ENCODE measurements at regions not wholly inside any gene's neighbourhood (a gene's known extent, or its start where the extent isn't known, plus 50 kb on each side); places are given as distances from the start of the nearest gene placed in this dataset.

DNA sequence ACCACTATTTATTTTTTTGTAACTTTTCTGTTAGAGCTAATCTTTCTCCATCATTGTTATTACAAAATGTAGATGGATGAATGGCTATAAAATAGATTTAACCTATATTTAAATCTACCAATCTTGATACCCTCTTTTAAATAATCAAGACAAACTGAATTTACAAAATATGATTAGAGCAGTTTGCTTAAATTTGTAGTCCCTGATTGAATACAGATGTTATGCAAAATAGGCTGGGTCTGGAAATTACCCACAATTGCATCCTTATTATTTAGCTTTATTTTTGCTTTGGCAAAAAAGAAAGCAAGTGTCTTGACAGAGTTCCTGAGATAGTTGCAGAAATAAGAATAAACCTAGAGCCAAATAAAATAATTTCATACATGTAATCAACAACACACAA lies 352.8 kb downstream of the KLF12 start:
- H3K27ac ChIP-seq = no peak overlapping the region
- H3K4me3 ChIP-seq = no peak overlapping the region

DNA sequence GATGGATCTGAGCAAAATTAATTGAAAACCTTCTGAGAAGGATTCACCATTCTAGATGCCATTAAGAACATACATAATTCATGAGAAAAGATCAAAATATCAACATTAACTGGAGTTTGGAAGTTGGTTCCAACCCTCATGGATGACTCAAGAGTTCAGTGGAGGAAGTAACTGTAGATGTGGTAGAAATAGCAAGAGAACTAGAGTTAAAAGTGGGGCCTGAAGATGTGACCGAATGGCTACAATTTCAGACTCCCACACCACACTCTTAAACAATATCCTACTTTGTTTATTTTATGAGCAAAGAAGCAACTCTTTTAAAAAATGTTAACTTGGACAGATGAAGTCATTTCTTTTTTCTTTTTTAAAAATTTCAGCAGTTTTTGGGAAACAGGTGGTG lies 354.3 kb downstream of the KLF12 start:
- Histone ChIP-seq H3K4me3 (no peak overlapping the region), H3K27ac (no peak overlapping the region)

DNA sequence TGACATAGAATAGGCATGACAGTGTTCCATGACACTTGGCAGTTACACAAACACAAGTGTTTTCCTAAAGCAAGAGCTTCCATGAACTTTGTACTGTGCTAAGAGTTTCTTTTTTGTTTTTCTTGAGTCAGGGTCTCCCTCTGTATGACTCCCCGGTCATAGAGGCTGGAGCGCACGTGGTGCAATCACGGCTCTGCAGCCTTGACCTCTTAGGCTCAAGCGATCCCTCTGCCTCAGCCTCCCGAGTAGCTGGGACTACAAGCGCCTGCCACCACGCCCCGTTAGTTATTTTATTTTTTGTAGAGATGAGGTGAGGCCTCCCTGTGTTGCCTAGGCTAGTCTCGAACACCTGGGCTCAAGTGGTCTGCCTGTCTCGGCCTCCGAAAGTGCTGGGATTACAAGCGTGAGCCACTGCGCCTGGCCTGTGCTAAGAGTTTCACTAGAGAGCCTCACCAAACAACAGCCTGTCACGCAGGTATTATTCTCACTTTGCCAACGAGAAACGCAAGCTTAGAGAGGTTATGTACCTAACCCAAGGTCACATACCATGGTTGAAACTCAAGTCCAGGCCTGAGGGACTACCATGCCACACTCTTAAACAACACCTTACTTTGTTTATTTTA lies 355.9 kb downstream of the KLF12 start:
- Histone ChIP-seq H3K27ac (no peak overlapping the region), H3K4me3 (no peak overlapping the region)

DNA sequence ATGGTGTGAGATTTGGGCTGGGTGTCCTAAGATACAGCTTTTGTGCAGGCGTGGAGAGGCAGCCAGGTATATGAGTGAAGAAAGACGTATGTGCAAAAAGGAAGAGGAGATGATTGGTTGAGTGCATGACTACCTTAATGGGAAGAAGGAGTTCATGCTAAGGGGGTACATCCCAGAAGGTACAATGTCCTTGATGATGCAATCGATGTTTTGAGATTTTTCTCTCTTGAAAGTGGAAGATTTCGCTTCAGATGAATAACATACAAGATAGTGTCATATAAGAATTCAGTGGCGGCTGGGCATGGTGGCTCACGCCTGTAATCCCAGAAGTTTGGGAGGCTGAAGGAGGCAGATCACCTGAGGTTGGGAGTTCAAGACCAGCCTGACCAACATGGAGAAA lies 357.1 kb downstream of the KLF12 start:
- Histone ChIP-seq H3K4me3 (no peak overlapping the region), H3K27ac (no peak overlapping the region)

DNA sequence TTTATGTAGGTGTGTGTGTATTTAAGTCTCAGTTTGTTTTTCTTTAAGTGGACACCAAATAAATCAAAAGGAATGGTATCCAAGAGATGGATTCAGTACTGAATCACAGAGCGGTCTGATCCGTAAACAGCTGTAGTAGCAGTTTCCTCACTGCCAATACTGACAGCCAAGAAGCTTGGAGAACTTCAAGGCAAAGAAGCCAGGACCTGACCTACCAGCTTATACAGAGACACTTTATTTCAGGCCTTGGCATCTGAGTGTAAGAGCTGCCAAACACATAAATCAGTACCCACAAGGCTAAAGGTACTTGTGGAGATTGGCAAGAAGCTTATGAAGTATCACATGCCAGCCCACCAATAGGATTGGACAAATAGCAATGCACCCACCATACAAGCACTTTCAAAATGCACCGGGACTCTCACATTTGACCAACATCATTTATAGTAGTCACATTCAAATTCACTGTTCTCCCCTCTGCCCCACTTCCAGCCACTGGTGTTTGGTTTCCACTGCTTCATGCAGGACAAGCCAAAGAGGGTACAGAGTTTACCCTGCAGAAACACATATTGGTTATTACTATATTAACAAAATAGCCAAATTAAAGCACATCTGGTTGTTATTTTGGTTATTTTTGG lies 357.9 kb downstream of the KLF12 start:
- no peak overlapping the region for H3K27ac ChIP-seq
- no peak overlapping the region for H3K4me3 ChIP-seq

DNA sequence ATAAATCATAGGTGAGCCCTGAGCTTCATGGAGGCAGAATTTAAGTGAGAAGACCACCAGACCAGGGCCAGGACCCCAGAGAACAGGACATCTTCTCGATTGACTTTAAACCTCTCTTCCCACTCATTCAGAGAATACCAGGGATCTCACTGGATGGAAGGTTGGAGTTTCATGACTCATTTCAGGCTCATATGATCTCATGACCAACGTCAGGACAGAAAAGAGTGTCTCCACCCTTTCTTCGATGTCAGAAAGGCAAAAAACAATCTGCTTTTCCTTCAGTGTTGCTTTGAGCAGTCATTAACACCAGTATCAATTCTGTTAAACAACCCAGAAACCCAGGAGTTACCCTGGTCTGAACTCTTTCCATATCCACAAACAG lies 361.0 kb downstream of the KLF12 start:
- Histone ChIP-seq H3K4me3 (no peak overlapping the region), H3K27ac (no peak overlapping the region)

DNA sequence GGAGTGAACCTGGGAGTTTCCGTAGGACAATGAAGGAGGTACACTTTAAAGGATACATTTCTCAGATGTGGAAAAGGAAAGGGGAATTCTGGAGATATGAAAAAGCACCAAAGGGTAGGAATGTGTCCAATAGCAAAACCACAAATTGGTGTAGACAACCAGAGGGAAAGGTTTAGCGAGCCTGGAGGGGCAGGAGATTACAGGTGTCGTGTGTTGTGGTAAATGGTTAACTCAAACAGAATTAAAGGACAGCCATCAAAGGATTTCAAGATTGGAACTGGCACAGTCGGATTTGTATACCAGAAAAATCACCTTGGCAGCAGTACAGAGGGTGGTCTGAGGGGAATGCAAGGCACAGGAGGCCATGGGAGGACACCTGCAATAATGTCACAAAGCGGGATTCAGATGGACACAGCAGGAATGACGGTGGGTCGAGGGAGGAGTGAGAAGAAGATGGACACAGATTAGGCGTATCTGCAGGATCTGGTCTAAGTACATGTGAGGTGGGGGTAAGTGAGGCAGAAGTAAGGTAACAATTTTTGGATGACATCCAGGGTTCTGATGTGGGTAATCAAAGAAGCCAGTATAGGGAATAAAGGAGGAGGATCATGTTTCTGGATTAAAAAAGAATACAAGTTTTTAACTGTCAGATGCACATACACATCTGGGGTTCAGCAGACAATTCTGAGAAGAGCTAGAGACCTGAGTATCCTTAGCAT lies 361.6 kb downstream of the KLF12 start:
- no peak overlapping the region for H3K27ac ChIP-seq
- H3K4me3 ChIP-seq = no peak overlapping the region

DNA sequence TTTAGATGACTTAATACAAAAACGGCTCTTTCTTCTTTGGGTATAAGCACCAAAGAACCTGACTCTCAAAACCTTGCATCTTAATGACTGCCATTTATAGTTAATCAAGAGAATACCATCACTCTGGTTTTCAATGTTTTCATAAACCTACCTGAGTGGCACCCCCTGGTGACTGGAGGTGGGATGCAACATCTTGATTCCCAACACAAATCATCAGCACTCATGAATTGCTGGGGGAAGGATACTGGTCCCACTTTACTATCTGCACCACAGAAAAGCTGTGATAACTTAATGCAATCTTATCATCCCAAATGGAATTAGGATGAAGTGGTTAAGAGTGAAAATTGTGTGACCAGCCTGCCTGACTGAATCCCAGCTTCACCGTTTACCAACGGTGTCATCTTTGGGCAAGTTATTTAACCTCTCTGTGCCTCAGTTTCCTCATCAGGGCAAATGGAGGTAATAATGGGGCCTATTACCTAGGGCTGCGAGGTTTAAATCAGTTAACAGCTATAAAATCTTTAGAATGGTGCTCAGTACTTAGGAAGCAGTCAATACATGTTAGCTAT lies 366.4 kb downstream of the KLF12 start:
- Histone ChIP-seq H3K4me3 (no peak overlapping the region), H3K27ac (peak overlapping the region in 4 of 21 experiments; percentile 32 to 89 (median 70))

DNA sequence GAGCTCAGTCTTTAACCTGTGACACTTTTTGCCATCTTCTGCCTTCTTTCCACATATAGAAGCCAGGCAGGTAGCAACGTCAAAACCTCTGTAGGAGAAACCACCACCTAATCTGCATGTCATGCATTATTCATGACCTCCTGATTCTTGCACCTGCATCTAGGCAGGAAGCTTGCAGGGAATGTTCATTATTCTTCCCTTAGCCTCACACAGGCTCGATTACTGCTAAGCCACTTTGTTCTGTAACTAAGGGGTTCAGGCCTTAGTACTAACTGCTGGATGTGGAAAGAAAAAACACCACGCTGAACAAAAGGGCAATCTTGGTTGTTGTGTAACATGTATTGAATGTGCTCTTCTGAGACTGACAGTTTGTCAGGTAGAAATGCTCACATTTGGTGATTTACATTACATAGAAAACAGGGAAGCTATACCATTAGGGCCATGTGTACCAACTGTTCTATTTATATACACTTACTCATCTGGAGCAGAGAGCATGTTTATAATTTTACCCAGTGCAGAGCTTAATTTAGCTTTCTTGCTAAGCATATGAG lies 366.9 kb downstream of the KLF12 start:
- Histone ChIP-seq H3K4me3 (no peak overlapping the region), H3K27ac (peak overlapping the region in 5 of 21 experiments; percentile 32 to 89 (median 70))

DNA sequence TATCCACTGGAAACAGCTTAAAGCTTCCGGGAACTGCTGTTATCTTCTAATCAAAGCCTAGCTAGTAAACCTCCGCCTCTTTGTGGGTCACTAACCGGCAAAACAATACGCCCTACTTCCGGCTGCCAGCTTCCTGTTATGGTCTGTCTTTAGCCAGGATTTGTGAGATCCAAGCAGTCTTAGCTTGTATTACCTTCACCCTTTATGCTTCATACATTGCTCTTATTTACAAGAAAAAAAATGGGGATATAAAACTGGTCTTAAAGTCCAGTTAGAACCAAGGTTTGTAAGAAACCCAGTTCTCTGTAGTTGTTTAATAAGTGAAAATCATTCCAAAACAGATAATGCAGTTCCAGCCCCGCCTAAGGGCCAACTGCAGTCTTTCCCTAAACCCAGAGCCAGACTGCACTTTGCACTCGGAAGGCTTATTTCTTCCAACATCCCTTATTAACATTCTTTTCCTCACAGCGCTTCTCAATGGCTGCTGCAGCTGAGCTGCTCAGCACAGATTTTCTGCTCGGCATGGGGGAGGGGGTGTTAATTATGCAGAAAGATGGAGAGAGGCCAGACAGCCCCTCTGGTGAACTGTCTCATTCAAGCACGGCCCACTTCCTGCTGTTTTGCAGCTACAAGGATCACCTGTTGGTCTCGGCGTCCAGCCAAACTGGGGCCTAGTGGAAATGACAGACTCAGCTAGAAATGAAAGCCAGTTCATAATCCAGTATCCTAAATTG lies 368.4 kb downstream of the KLF12 start:
- Histone ChIP-seq H3K27ac (peak overlapping the region in 17 of 21 experiments; percentile 13 to 89 (median 58)), H3K4me3 (peak overlapping the region in 1 of 7 experiments; percentile 1)

DNA sequence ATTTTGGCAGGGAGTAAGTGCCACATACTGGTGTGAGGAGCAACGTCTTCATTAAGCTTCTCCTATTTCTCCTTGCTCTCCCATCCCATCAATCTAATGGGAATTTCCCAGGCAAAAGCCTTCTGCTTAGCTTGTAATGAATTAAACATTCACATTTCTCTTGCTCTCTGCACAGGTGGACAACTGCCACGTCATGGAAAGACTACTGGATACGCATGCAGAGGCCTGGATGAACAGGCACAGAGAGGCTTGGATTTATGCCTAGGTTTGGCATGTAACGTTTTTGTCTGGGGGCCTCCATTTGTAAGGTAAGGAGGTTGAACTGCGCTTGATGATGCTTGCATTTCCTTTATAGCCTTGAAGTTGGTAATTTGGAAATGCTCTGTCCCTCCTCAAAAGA lies 374.8 kb downstream of the KLF12 start:
- Histone ChIP-seq H3K27ac (no peak overlapping the region), H3K4me3 (no peak overlapping the region)

DNA sequence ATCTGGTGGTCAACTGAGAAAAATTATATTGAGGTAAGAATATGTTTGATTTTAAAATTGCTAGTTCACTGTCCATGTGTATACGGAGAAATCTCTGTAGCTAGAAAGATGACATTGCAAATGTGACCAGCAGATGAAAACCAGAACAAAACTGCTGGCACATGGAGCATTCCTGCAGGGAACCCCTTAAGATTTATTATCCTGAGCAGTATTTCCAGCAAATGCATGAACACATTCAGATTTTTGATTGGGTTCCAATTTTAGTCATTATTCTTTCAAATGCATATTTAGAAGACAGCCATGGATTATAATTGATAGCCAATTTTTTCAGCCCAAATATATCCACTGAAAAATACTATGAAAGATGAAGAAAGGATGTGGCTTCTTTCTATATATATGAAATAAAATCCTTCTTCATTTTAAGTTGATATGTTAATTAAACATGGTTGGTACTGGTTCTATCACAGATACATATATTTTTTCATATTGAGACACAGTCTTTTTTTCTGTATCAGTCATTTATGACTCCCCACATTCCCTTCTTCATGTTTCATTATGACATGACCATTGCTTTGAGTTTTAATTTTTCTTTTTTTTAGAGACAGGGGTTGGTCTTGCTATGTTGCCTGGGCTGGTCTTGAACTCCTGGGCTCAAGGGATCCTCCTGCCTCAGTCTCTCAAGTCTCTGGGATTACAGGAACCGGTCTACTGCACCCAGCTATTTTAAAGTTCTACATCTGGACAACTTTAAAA lies 376.5 kb downstream of the KLF12 start:
- Histone ChIP-seq H3K4me3 (no peak overlapping the region), H3K27ac (no peak overlapping the region)

DNA sequence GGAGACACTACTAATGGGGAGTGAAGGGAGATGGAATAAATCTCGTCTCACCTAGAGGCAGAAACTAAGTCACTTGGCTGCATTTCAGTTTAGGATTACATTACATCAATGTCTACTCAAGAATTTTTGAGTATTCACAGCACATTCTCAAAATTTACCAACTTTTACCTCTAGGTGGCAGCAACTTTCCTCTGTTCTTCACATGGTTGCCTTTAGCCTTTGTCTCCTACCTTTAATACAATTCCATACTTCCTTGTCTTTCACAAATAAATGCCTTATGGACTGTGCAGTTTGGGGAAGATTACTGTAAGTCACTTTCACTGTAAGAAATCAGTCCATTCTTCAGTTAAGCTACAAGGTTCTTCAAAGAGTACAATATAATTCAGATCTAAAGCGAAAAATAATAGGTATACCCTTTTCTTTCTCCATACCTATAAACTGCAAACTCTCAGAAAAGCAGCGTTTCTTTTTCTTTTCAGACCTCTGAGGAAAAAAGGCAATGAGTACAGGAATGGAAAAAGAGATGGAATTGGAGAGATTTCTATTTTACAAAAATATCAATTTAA lies 379.4 kb downstream of the KLF12 start:
- H3K27ac ChIP-seq = no peak overlapping the region
- no peak overlapping the region for H3K4me3 ChIP-seq

DNA sequence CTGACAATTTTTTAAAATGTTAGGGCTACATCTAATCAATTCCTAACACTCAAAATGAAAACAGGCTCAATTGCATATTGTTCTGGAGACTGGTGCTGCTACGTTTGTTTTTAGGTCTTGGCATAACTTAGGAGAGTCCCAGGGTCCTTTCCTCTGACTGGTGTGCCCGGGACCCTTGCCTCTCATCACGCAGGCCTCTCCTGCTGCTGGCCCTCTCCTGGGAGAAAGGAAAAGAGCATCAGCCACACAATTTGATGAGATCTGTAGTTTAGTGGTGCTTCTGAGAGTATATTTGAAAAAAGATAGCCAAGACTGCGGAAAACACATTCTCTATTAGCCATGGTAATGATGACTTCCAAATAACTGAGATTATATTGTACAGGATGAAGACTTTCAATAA lies 380.0 kb downstream of the KLF12 start:
- no peak overlapping the region for H3K27ac ChIP-seq
- no peak overlapping the region for H3K4me3 ChIP-seq

DNA sequence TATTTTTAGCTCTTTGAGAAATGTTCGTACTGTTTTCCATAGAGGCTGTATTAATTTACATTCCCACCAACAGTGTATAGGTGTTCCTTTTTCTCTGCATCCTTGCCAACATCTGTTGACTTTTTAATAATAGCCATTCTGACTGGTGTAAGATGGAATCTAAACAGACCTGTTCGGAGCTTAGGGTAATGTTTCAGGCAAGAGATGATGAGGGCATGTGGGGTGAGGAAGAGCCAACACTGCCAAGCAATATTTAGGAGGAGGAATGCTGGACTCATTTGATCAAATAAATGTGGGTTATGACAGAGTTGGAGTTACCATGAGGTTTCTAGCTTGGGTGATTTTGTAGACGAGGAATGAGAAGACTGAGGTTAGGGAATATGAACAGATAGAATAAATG lies 382.9 kb downstream of the KLF12 start:
- no peak overlapping the region for H3K27ac ChIP-seq
- H3K4me3 ChIP-seq = no peak overlapping the region

DNA sequence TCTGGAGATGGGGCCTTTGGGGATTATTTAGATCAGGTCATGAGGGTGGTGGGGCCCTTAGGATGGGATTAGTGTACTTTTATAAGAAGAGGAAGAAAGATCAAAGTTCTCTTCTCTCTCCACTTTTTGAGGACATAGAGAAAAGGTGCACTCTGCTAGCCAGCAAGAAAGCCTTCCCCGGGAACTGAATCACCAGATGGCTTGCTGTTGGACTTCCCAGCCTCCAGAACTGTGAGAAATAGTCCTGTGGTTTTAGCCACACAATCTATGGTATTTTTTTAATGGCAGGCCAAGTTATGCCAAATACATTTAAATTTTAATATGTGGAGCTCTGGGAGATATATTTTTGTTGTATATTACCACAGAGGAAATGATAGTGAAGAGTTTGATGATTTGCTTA lies 385.8 kb downstream of the KLF12 start:
- Histone ChIP-seq H3K4me3 (no peak overlapping the region), H3K27ac (no peak overlapping the region)

DNA sequence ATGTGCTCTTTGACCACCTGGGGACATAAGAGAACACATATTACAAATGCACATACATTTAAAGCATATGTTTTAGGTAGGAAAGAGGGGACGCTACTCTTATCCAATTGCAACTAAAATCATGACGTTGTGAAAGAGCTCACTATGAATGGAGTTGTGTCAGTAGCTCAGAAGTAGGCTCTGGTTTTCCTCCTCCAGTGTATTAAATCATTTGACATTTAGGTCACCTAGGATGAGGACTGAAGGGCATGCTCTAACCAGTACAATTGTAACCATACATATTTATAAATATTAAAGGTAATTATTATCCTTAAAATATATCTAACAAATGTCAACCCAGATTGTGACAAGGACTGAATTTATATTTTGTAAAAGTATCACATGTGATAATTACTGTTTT lies 389.0 kb downstream of the KLF12 start:
- no peak overlapping the region for H3K4me3 ChIP-seq
- no peak overlapping the region for H3K27ac ChIP-seq

DNA sequence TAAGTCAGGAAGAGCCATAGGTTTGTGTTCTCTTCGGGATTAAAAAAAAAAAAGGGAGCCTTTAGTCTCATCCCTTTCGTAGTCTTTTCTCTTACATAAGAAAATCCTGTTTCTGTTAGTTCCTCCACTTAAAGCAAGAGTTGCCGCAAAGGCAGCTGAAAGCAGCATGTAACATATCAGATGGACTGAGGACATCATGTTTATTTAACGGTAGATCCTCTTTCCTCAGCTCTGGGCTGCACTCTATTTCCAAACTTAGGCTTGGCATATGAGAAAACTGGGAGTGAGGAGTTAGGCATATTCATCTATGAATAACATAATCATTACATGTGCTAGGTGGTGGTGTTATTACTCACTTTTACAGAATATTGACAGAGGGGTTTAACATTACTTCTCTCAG lies 391.2 kb downstream of the KLF12 start:
- H3K27ac ChIP-seq = no peak overlapping the region
- H3K4me3 ChIP-seq = no peak overlapping the region

DNA sequence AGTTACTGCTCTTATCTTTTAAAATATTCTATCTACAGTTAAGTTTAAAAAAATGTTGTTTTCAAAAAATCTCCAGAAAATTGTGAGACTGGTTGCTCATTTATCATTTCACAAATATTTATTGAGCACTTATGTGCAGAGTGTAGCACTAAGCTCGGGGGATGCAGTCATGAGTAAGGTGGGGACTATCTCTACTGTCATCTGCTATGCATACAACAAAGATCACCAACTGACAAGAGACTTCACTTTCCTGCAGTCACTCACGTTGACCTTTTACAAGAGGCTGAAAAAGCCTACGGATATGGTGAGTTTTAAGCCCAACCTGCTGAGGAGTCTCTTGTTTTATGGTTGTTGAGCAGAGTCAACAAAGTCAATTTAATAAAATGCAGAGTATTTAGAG lies 392.5 kb downstream of the KLF12 start:
- Histone ChIP-seq H3K4me3 (no peak overlapping the region), H3K27ac (no peak overlapping the region)
